ENCODE measurements at regions not wholly inside any gene's neighbourhood (a gene's known extent, or its start where the extent isn't known, plus 50 kb on each side); places are given as distances from the start of the nearest gene placed in this dataset.

- ATAC-seq (ENCODE audit: low FRiP score): peak; percentile 77
Observed at GRCh38 chr5:143542798-143543144, 139.3 kb upstream of the NR3C1 start.

GRCh38 chr5:143541943-143542797 lies 138.7 kb upstream of the NR3C1 start:
- ATAC-seq (ENCODE audit: low FRiP score) (no peak), DNase-seq (ENCODE audit: low spot score) (no peak)
- no peak for TF ChIP-seq CTCF (IDR thresholded peaks at IDR 0.05)

More at GRCh38 chr5:143542798-143543144, 139.3 kb upstream of the NR3C1 start:
- no peak for TF ChIP-seq CTCF (IDR thresholded peaks at IDR 0.05)
- DNase-seq (ENCODE audit: low spot score): no peak

- no peak for ATAC-seq (ENCODE audit: low FRiP score)
- DNase-seq (ENCODE audit: low spot score): no peak
- TF ChIP-seq CTCF (IDR thresholded peaks at IDR 0.05): no peak
Observed at GRCh38 chr5:143539742-143540141, 136.3 kb upstream of the NR3C1 start.

- no peak for TF ChIP-seq CTCF (IDR thresholded peaks at IDR 0.05)
- DNase-seq (ENCODE audit: low spot score): no peak
- no peak for ATAC-seq (ENCODE audit: low FRiP score)
Observed at GRCh38 chr5:143537056-143537455, 133.6 kb upstream of the NR3C1 start.

- ATAC-seq (ENCODE audit: low FRiP score) (peak; percentile 96), DNase-seq (ENCODE audit: low spot score) (peak; percentile 27)
- no peak for TF ChIP-seq CTCF (IDR thresholded peaks at IDR 0.05)
Observed at GRCh38 chr5:143536364-143536763, 132.9 kb upstream of the NR3C1 start.

- no peak for ATAC-seq (ENCODE audit: low FRiP score)
- DNase-seq (ENCODE audit: low spot score): no peak
Observed at GRCh38 chr5:143534761-143535154, 131.3 kb upstream of the NR3C1 start.

More at GRCh38 chr5:143534761-143535154, 131.3 kb upstream of the NR3C1 start:
- no peak for TF ChIP-seq CTCF (IDR thresholded peaks at IDR 0.05)
